ENCODE measurements at regions not wholly inside any gene's neighbourhood (a gene's known extent, or its start where the extent isn't known, plus 50 kb on each side); places are given as distances from the start of the nearest gene placed in this dataset.
"Not testable (repeated sequence)": the region's sequence is repeated elsewhere in the genome, so short reads cannot be mapped to it uniquely, and the experiment has no call there.

DNA sequence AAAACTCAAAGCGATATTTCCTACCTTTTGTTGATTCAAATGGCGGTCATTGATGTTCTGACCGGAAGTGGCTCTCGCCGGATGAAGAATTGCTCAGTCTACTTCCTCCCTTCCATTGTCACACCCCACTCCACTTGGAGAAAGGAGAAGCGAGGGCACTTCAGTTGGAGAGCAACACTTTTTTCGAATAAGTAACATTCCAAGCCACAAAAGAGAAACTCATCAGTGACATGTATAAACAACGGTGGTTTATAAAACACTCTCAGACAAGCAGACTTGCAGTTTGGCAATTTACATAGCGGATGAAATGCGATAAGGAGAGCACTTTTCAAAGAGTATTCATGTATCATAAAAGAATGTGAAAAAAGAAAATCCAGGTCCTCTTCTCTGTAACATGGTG lies 919.1 kb downstream of the MCTP2 start (continued):
- TF ChIP-seq, protein P1, sequence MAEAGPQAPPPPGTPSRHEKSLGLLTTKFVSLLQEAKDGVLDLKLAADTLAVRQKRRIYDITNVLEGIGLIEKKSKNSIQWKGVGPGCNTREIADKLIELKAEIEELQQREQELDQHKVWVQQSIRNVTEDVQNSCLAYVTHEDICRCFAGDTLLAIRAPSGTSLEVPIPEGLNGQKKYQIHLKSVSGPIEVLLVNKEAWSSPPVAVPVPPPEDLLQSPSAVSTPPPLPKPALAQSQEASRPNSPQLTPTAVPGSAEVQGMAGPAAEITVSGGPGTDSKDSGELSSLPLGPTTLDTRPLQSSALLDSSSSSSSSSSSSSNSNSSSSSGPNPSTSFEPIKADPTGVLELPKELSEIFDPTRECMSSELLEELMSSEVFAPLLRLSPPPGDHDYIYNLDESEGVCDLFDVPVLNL (CRISPR knock-in tag; IDR thresholded peaks at IDR 0.05; ENCODE audit: borderline replicate concordance, low read depth) = no peak
- TF ChIP-seq, protein P2, sequence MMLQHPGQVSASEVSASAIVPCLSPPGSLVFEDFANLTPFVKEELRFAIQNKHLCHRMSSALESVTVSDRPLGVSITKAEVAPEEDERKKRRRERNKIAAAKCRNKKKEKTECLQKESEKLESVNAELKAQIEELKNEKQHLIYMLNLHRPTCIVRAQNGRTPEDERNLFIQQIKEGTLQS (CRISPR knock-in tag; conservative IDR thresholded peaks at IDR 0.05) = no peak
- TF ChIP-seq, protein P3, sequence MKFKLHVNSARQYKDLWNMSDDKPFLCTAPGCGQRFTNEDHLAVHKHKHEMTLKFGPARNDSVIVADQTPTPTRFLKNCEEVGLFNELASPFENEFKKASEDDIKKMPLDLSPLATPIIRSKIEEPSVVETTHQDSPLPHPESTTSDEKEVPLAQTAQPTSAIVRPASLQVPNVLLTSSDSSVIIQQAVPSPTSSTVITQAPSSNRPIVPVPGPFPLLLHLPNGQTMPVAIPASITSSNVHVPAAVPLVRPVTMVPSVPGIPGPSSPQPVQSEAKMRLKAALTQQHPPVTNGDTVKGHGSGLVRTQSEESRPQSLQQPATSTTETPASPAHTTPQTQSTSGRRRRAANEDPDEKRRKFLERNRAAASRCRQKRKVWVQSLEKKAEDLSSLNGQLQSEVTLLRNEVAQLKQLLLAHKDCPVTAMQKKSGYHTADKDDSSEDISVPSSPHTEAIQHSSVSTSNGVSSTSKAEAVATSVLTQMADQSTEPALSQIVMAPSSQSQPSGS (CRISPR knock-in tag; IDR thresholded peaks at IDR 0.05; ENCODE audit: borderline replicate concordance, low read depth) = no peak
- TF ChIP-seq, protein P4, sequence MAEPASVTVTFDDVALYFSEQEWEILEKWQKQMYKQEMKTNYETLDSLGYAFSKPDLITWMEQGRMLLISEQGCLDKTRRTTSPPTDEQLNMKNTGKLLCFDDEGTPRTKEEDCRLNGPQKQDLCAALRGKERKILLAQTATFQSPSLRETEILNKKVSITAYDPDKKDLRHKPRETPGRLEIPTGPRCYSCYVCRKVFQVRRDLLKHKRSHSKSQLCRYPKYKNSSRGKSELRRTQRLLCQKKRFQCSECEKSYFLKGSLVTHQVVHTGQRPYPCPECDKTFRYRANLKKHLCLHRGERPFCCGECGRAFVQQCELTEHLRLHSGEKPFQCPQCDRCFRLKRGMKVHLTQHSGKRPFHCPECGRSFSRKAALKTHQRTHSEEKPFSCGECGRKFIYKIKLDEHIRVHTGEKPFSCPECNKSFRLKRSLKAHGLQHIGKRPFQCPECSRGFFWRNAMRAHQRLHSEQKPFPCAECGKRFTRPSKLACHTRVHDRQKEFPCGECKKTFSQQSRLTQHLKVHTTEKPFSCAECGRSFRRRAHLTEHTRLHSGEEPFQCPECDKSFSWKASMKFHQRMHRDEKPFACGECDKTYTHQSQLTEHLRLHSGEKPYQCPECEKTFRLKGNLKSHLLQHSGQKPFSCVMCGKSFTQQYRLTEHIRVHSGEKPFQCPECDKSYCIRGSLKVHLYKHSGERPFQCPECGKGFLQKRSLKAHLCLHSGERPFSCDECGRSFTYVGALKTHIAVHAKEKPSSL (CRISPR knock-in tag; conservative IDR thresholded peaks at IDR 0.05) = no peak

DNA sequence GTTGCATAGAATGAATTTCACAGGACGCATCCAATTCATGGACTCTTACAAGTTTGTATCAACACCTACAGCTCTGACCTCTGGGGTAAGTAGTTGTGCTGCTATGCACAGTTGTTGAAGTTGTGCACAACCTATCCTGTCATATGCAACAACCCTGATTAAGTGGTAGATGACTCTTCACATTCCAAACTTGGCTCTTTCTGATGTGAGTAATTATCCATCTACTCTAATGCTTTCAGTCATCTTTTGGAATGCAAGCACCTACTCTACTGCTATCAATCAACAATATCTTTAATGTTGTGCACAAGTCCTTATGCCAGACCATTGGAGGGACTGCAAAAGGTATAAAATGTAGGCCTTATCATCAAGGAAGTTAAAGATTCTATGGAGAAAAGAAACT lies 921.4 kb downstream of the MCTP2 start:
- ChIA-PET POLR2A (no interaction called here), CTCF (no interaction called here)
- H3K27me3 Mint-ChIP-seq (ENCODE audit: low read depth) = no peaks in the 10 kb centered on the region
- no peak overlapping the region for H3K27ac Mint-ChIP-seq
- no peak overlapping the region for H3K4me3 Mint-ChIP-seq
- TF ChIP-seq GRHL2 (CRISPR knock-in tag; IDR thresholded peaks at IDR 0.05; ENCODE audit: insufficient replicate concordance, severe bottlenecking) (no peak), GABPB1 (CRISPR knock-in tag; IDR thresholded peaks at IDR 0.05) (no peak), ZNF263 (CRISPR knock-in tag; IDR thresholded peaks at IDR 0.05; ENCODE audit: low read depth) (no peak), JUN (CRISPR knock-in tag; IDR thresholded peaks at IDR 0.05) (no peak), OVOL2 (CRISPR knock-in tag; IDR thresholded peaks at IDR 0.05; ENCODE audit: borderline replicate concordance) (no peak), SMAD4 (CRISPR knock-in tag; IDR thresholded peaks at IDR 0.05) (no peak), ZNF138 (CRISPR knock-in tag; conservative IDR thresholded peaks at IDR 0.05) (no peak), ESRRA (CRISPR knock-in tag; IDR thresholded peaks at IDR 0.05; ENCODE audit: borderline replicate concordance) (no peak)
- TF ChIP-seq, protein P3 (CRISPR knock-in tag; IDR thresholded peaks at IDR 0.05; ENCODE audit: borderline replicate concordance, low read depth) = no peak
- TF ChIP-seq, protein P5, sequence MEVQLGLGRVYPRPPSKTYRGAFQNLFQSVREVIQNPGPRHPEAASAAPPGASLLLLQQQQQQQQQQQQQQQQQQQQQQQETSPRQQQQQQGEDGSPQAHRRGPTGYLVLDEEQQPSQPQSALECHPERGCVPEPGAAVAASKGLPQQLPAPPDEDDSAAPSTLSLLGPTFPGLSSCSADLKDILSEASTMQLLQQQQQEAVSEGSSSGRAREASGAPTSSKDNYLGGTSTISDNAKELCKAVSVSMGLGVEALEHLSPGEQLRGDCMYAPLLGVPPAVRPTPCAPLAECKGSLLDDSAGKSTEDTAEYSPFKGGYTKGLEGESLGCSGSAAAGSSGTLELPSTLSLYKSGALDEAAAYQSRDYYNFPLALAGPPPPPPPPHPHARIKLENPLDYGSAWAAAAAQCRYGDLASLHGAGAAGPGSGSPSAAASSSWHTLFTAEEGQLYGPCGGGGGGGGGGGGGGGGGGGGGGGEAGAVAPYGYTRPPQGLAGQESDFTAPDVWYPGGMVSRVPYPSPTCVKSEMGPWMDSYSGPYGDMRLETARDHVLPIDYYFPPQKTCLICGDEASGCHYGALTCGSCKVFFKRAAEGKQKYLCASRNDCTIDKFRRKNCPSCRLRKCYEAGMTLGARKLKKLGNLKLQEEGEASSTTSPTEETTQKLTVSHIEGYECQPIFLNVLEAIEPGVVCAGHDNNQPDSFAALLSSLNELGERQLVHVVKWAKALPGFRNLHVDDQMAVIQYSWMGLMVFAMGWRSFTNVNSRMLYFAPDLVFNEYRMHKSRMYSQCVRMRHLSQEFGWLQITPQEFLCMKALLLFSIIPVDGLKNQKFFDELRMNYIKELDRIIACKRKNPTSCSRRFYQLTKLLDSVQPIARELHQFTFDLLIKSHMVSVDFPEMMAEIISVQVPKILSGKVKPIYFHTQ (CRISPR knock-in tag; IDR thresholded peaks at IDR 0.05) = no peak
- TF ChIP-seq, protein P6, sequence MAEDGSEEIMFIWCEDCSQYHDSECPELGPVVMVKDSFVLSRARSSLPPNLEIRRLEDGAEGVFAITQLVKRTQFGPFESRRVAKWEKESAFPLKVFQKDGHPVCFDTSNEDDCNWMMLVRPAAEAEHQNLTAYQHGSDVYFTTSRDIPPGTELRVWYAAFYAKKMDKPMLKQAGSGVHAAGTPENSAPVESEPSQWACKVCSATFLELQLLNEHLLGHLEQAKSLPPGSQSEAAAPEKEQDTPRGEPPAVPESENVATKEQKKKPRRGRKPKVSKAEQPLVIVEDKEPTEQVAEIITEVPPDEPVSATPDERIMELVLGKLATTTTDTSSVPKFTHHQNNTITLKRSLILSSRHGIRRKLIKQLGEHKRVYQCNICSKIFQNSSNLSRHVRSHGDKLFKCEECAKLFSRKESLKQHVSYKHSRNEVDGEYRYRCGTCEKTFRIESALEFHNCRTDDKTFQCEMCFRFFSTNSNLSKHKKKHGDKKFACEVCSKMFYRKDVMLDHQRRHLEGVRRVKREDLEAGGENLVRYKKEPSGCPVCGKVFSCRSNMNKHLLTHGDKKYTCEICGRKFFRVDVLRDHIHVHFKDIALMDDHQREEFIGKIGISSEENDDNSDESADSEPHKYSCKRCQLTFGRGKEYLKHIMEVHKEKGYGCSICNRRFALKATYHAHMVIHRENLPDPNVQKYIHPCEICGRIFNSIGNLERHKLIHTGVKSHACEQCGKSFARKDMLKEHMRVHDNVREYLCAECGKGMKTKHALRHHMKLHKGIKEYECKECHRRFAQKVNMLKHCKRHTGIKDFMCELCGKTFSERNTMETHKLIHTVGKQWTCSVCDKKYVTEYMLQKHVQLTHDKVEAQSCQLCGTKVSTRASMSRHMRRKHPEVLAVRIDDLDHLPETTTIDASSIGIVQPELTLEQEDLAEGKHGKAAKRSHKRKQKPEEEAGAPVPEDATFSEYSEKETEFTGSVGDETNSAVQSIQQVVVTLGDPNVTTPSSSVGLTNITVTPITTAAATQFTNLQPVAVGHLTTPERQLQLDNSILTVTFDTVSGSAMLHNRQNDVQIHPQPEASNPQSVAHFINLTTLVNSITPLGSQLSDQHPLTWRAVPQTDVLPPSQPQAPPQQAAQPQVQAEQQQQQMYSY (CRISPR knock-in tag; IDR thresholded peaks at IDR 0.05) = no peak
- peaks cover 27% of the 10 kb centered on the region for H3K36me3 Mint-ChIP-seq
- peaks cover 49% of the 10 kb centered on the region for H3K9me3 Mint-ChIP-seq
- no peak for DNase-seq (ENCODE audit: low spot score)
- ATAC-seq = no peak
- no peaks in the 10 kb centered on the region for H3K4me1 Mint-ChIP-seq

DNA sequence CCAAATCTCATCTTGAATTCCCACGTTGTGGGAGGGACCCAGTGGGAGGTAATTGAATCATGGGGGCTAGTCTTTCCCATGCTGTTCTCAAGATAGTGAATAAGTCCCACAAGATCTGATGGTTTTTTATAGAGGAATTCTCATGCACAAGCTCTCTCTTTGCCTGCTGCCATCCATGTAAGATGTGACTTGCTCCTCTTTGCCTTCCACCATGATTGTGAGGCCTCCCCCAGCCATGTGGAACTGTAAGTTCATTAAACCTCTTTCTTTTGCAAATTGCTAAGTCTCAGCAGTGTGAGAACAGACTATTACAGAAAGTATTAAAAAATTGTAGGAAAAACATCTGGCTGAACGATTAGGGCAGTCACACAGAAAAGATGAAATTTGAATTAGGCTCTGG lies 921.8 kb downstream of the MCTP2 start:
- not testable (repeated sequence) for H3K4me1 Mint-ChIP-seq, H3K4me3 Mint-ChIP-seq

More for the DNA sequence above, 921.8 kb downstream of the MCTP2 start:
- ATAC-seq; DNase-seq (ENCODE audit: low spot score); CTCF ChIA-PET; H3K27ac Mint-ChIP-seq; H3K27me3 Mint-ChIP-seq (ENCODE audit: low read depth); POLR2A ChIA-PET: not testable (repeated sequence)
- Mint-ChIP-seq H3K36me3 (peaks cover 27% of the 10 kb centered on the region), H3K9me3 (peaks cover 46% of the 10 kb centered on the region)
